Esophagus muscularis mucosa (tissue), 3 donors: ENCODE measurements at regions not wholly inside any gene's neighbourhood (a gene's known extent, or its start where the extent isn't known, plus 50 kb on each side); places are given as distances from the start of the nearest gene placed in this dataset.

Experiments used
- POLR2A ChIP-seq: fragments of 450-650 bp; IDR thresholded peaks from one replicate; pipeline ENCODE4 v1.6.1; 2017; ENCODE audit warnings: antibody characterized with exemption, moderate library complexity, mild to moderate bottlenecking, low read depth
- POLR2AphosphoS5 ChIP-seq, 2 donors: sonication (generic); formaldehyde crosslinking; IDR thresholded peaks; one replicate each; pipeline ENCODE4 v1.6.1; 2017; ENCODE audit warnings: antibody characterized with exemption in 2 of 2
- TF ChIP-seq, protein P1 (sequence below), 3 experiments: fragments of 200-600 bp in 2 of 3; fragments of 450-650 bp in 1 of 3; sonication (generic) in 2 of 3; IDR thresholded peaks; one replicate each; pipeline ENCODE4 v1.5.1; 2017 to 2019; ENCODE audit warnings: antibody characterized with exemption in 3 of 3, mild to moderate bottlenecking in 2 of 3, moderate library complexity in 1 of 3

DNA sequence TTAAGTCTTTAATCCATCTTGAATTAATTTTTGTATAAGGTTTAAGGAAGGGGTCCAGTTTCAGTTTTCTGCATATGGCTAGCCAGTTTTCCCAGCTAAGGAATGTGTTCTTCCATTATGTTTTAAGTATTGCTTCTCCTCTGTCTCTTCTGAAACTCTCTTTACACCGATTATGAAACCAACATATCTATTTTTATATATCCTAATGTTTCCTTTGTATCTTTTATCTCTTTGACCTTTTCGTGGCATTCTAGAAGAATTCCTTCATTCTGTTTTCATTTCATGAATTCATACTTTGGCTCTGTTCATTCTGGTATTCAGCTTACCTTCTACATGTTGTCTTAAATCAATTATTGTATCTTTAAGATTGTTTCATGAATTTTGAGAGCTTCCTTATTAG, 697.0 kb upstream of the ACVR2A start:
- TF ChIP-seq, protein P1, sequence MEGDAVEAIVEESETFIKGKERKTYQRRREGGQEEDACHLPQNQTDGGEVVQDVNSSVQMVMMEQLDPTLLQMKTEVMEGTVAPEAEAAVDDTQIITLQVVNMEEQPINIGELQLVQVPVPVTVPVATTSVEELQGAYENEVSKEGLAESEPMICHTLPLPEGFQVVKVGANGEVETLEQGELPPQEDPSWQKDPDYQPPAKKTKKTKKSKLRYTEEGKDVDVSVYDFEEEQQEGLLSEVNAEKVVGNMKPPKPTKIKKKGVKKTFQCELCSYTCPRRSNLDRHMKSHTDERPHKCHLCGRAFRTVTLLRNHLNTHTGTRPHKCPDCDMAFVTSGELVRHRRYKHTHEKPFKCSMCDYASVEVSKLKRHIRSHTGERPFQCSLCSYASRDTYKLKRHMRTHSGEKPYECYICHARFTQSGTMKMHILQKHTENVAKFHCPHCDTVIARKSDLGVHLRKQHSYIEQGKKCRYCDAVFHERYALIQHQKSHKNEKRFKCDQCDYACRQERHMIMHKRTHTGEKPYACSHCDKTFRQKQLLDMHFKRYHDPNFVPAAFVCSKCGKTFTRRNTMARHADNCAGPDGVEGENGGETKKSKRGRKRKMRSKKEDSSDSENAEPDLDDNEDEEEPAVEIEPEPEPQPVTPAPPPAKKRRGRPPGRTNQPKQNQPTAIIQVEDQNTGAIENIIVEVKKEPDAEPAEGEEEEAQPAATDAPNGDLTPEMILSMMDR (IDR thresholded peaks at IDR 0.05), result no peak
- TF ChIP-seq POLR2A (no peak), POLR2AphosphoS5 (IDR thresholded peaks at IDR 0.05) (no peak)
